A172 (cell line): ENCODE measurements at regions not wholly inside any gene's neighbourhood (a gene's known extent, or its start where the extent isn't known, plus 50 kb on each side); places are given as distances from the start of the nearest gene placed in this dataset.

Experiments
- DNase-seq: peaks from one replicate; pipeline ENCODE4 v3.0.0-alpha.2; 2015; ENCODE audit warnings: low spot score

DNA sequence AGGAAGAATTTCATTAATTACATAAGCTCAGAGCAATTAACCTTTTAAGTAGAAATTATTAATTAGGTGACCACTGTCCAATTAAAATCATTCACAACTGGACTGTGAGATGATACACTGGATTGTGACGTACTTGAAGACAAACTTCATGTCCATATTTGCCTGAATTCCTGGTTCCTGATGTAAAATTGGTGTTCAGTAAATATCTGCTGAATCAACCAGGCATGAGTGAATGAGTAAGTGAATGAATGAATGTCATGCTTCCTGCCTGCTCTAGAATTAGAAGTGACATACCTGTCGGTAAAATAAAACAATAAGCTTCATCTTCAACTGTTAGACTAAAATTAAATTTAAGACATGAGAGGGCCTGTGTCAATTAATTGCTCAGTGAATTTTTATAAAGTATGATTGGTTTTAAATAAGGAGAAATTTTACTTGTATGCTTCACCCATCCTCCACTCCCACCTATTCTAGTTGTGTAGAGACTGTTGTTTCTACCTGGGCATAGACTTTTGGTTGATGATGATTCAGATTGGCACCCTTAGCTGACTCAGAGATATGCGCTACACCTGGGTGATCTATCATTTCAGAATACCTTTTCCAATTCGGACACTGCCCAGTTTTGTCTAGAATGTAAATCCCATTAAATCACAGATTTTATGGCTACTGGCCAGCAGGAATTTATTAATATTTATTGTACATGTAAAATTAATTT lies 56.9 kb upstream of the PTGS2 start:
- DNase-seq = no peak

DNA sequence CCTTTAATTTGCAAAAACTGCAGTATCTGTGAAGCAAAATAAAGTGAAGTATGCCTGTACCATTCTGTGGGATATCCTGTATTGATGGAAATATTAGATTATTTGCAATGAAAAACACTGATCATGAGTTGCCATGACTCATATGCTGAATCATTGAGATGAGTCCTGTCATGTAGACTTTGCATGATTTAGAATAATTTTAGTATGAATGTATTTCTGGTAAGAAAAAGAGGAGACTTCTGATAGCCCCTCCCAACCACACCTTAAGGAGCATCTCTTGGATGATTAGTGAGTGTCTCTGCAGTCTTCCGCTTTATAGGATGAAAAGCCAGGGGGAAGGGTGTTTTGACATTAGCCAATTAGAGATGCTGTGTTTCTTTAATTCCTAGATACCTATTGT lies 55.2 kb upstream of the PTGS2 start:
- no peak for DNase-seq

GRCh38 chr1:186730951-186731729 lies 50.9 kb upstream of the PTGS2 start:
- DNase-seq = no peak
